PC-9 (cell line): ENCODE measurements at regions not wholly inside any gene's neighbourhood (a gene's known extent, or its start where the extent isn't known, plus 50 kb on each side); places are given as distances from the start of the nearest gene placed in this dataset.

Experiments
- BruUV-seq: library from RNA; stranded (reverse); fragments of 400-500 nt; replicated peaks from 2 replicates; lab custom pipeline; 2021; lab: Mats Ljungman, UMichigan
- CTCF ChIA-PET: fragments of 300-600 bp; sonication (Branson Sonifier 250); formaldehyde crosslinking; loops from one replicate; lab custom pipeline; 2022; ENCODE audit warnings: antibody characterized with exemption; lab: Charles Lee
- POLR2A ChIA-PET: fragments of 300-600 bp; sonication (Branson Sonifier 250); formaldehyde crosslinking; loops from one replicate; lab custom pipeline; 2022; ENCODE audit warnings: antibody characterized with exemption; ENCODE audit not compliant: unreplicated experiment; lab: Charles Lee
- DNase-seq, 2 experiments: peaks; one replicate each; pipeline versions ENCODE4 v3.0.0 to v3.0.0-alpha.2; 2015 to 2022; ENCODE audit warnings: mixed read lengths in 1 of 2
- H2AFZ ChIP-seq: fragments of 200-600 bp; sonication (generic); 2 replicates; pipeline ENCODE4 v1.8.1; 2017; ENCODE audit warnings: antibody characterized with exemption
- H3F3A ChIP-seq: fragments of 200-600 bp; sonication (generic); 2 replicates; pipeline ENCODE4 v1.8.1; 2017; ENCODE audit warnings: antibody characterized with exemption, mild to moderate bottlenecking, low read depth; ENCODE audit not compliant: insufficient read depth
- H3K27ac ChIP-seq: fragments of 200-600 bp; sonication (generic); 2 replicates; pipeline ENCODE4 v1.6.1; 2016; ENCODE audit warnings: mixed run types
- H3K27me3 ChIP-seq: fragments of 200-600 bp; sonication (generic); 2 replicates; pipeline ENCODE4 v1.6.1; 2016; ENCODE audit warnings: low read depth, mixed run types; ENCODE audit not compliant: insufficient read depth
- H3K36me3 ChIP-seq: fragments of 200-600 bp; sonication (generic); 2 replicates; pipeline ENCODE4 v1.6.1; 2016; ENCODE audit warnings: low read depth, mixed run types
- H3K4me1 ChIP-seq: fragments of 200-600 bp; sonication (generic); replicated peaks from 2 replicates; pipeline ENCODE4 v1.6.1; 2016; ENCODE audit warnings: mixed run types; ENCODE audit not compliant: insufficient read depth
- H3K4me2 ChIP-seq: fragments of 200-600 bp; sonication (generic); 2 replicates; pipeline ENCODE4 v1.6.1; 2017; ENCODE audit warnings: mixed run types
- H3K4me3 ChIP-seq: fragments of 200-600 bp; sonication (generic); 2 replicates; pipeline ENCODE4 v1.6.1; 2016; ENCODE audit warnings: mixed run types
- H3K79me2 ChIP-seq: fragments of 200-600 bp; sonication (generic); 2 replicates; pipeline ENCODE4 v1.6.1; 2017; ENCODE audit warnings: low read depth, mixed run types
- H3K9me2 ChIP-seq: fragments of 200-600 bp; sonication (generic); 2 replicates; pipeline ENCODE4 v1.8.1; 2017; ENCODE audit warnings: mild to moderate bottlenecking; ENCODE audit not compliant: insufficient read depth
- H3K9me3 ChIP-seq: fragments of 200-600 bp; sonication (generic); 2 replicates; pipeline ENCODE4 v1.8.1; 2016; ENCODE audit warnings: low read depth; ENCODE audit not compliant: insufficient read depth
- H4K20me1 ChIP-seq: fragments of 200-600 bp; sonication (generic); 2 replicates; pipeline ENCODE4 v1.8.1; 2017; ENCODE audit not compliant: insufficient read depth
- EZH2 ChIP-seq: fragments of 200-600 bp; sonication (generic); IDR thresholded peaks from 2 replicates; pipeline ENCODE4 v1.8.0; 2017; ENCODE audit warnings: antibody characterized with exemption, low read depth
- intact Hi-C: fragments of 100-400 bp; cut with micrococcal nuclease; formaldehyde crosslinking; loops from one replicate; pipeline ENCODE4 v1.10.0; 2022; ENCODE audit not compliant: unreplicated experiment
- TF ChIP-seq, protein P1 (sequence below): fragments of 200-600 bp; sonication (generic); conservative IDR thresholded peaks from 2 replicates; pipeline ENCODE4 v1.6.1; 2017; ENCODE audit warnings: mixed run types, antibody characterized with exemption, mild to moderate bottlenecking, moderate library complexity

DNA sequence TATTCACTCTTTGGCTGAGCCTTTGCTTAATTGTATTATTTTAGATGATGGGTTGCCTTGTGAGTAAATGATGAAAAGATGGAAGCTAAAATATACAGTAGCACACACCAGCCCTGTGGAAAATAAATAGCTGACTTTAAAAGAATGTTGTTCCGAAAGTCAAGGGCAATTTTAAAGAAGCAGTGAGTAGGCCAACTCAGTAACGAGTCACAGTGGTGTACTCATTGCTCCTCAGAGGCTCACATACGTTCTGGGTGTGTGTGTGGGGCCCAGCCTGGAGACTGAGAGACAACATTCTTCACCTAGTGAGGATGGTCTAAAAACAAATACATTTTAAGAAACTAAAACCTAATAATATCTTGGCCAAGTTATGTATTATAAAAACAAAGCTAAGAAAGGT, 640.3 kb downstream of the TRIML1 start:
- BruUV-seq = no TSS peak
- Histone ChIP-seq H3K9me2 (no peaks in the 10 kb centered on the region), H3K27me3 (no peaks in the 10 kb centered on the region; the same call in 1 of the 2 replicates), H3F3A (no peaks in the 10 kb centered on the region), H3K79me2 (no peaks in the 10 kb centered on the region), H2AFZ (no peak overlapping the region), H3K4me1 (no peaks in the 10 kb centered on the region), H3K9me3 (no peaks in the 10 kb centered on the region), H3K4me3 (no peak overlapping the region), H3K27ac (no peak overlapping the region), H3K4me2 (no peak overlapping the region), H3K36me3 (no peaks in the 10 kb centered on the region), H4K20me1 (no peaks in the 10 kb centered on the region)
- no peak for DNase-seq
- TF ChIP-seq, protein P1, sequence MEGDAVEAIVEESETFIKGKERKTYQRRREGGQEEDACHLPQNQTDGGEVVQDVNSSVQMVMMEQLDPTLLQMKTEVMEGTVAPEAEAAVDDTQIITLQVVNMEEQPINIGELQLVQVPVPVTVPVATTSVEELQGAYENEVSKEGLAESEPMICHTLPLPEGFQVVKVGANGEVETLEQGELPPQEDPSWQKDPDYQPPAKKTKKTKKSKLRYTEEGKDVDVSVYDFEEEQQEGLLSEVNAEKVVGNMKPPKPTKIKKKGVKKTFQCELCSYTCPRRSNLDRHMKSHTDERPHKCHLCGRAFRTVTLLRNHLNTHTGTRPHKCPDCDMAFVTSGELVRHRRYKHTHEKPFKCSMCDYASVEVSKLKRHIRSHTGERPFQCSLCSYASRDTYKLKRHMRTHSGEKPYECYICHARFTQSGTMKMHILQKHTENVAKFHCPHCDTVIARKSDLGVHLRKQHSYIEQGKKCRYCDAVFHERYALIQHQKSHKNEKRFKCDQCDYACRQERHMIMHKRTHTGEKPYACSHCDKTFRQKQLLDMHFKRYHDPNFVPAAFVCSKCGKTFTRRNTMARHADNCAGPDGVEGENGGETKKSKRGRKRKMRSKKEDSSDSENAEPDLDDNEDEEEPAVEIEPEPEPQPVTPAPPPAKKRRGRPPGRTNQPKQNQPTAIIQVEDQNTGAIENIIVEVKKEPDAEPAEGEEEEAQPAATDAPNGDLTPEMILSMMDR = no peak
- TF ChIP-seq EZH2 = no peak
- CTCF ChIA-PET = no interaction called here
- intact Hi-C loops = no loop called here
- POLR2A ChIA-PET = no interaction called here

DNA sequence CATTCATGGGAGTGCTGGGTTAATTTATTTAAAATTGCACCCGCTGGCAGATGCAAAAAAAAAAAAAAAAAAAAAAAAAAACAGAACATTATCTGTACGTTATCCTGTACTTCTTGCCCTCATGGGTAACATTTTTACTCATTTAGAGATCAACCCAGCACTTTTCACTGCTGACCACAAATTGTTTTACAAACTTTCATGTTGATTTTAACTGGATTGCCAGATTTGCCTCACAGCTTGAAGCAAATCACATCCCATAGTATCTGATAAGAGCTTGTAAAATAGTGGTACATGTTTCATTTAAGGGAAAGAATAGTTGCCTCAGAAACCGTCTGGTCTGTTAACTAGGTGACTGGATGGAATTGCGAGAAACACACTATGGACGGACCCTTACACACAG, 640.8 kb downstream of the TRIML1 start:
- intact Hi-C loops = no loop called here
- CTCF ChIA-PET = no interaction called here

DNA sequence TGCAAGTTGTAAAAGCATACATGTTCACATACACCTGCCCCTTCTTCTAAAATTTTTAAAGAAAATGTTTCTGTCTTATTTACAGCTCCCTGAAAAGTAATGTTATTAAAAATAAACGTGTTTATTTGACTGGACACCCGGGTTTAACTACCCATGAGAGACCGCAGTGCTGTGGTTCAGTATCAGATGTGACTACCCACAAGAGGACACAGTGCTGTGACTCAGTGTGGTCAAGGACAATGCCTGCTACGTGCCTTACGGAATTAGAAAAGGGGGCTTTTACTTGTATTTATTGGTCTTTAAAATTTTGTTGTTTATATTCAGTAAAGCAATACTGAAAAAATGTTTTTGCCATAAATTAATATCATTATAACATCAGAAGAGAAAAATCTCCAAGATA, 641.4 kb downstream of the TRIML1 start:
- POLR2A ChIA-PET = no interaction called here
- intact Hi-C loops = no loop called here
- no peaks in the 10 kb centered on the region for H3K79me2 ChIP-seq

More for the DNA sequence above, 640.8 kb downstream of the TRIML1 start:
- TF ChIP-seq EZH2 = no peak
- TF ChIP-seq, protein P1 = no peak
- Histone ChIP-seq H3K4me2 (no peak overlapping the region), H3K4me1 (no peaks in the 10 kb centered on the region), H3K79me2 (no peaks in the 10 kb centered on the region), H3K9me3 (no peaks in the 10 kb centered on the region), H3K9me2 (no peaks in the 10 kb centered on the region), H2AFZ (no peak overlapping the region), H3F3A (no peaks in the 10 kb centered on the region), H3K4me3 (no peak overlapping the region), H4K20me1 (no peaks in the 10 kb centered on the region), H3K36me3 (no peaks in the 10 kb centered on the region), H3K27me3 (no peaks in the 10 kb centered on the region; the same call in 1 of the 2 replicates), H3K27ac (no peak overlapping the region)
- DNase-seq = no peak
- BruUV-seq = no TSS peak
- POLR2A ChIA-PET = no interaction called here

More for the DNA sequence above, 641.4 kb downstream of the TRIML1 start:
- no peak for DNase-seq
- H3K4me1 ChIP-seq = no peaks in the 10 kb centered on the region
- H3K27ac ChIP-seq = no peak overlapping the region
- H3K36me3 ChIP-seq = no peaks in the 10 kb centered on the region
- H3K4me2 ChIP-seq = no peak overlapping the region
- no peak overlapping the region for H2AFZ ChIP-seq
- no peaks in the 10 kb centered on the region; the same call in 1 of the 2 replicates for H3K27me3 ChIP-seq
- no peak overlapping the region for H3K4me3 ChIP-seq
- H3K9me2 ChIP-seq = no peaks in the 10 kb centered on the region
- H4K20me1 ChIP-seq = no peaks in the 10 kb centered on the region
- no peaks in the 10 kb centered on the region for H3F3A ChIP-seq
- no TSS peak for BruUV-seq
- no peaks in the 10 kb centered on the region for H3K9me3 ChIP-seq
- CTCF ChIA-PET = no interaction called here
- TF ChIP-seq, protein P1 = no peak
- TF ChIP-seq EZH2 = no peak
